ENCODE measurements at regions not wholly inside any gene's neighbourhood (a gene's known extent, or its start where the extent isn't known, plus 50 kb on each side); places are given as distances from the start of the nearest gene placed in this dataset.
"Not testable (repeated sequence)": the region's sequence is repeated elsewhere in the genome, so short reads cannot be mapped to it uniquely, and the experiment has no call there.

DNA sequence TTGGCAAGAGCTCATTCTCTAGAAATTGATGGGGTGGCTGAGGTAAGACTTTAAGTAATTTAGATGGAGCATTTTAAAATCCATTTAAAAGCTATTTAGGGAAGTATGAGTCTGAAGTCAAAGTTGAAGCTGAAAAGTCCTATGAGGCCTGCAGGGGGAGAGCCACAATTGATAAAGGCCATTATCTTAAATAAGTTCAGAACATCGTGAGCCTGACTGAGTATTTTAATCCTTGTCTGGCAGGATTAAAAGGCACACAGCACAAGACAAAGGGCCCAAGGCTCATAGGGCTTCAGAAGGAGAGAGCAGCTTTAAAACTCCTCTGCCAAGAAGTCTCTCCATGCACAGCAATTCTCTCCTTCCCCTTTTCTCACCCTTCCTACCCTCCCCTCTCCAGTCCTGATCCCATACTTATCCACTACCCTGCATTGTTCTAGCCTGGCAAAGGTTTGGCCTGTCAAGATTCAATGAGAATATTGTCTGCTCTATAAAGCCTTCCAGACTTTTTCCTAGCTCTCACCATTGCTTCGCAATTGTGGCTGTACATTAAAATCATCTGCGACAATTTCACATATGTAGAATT is 1312.9 kb downstream of the FAM181B start:
- DNase-seq (ENCODE audit: low spot score) = no peak

DNA sequence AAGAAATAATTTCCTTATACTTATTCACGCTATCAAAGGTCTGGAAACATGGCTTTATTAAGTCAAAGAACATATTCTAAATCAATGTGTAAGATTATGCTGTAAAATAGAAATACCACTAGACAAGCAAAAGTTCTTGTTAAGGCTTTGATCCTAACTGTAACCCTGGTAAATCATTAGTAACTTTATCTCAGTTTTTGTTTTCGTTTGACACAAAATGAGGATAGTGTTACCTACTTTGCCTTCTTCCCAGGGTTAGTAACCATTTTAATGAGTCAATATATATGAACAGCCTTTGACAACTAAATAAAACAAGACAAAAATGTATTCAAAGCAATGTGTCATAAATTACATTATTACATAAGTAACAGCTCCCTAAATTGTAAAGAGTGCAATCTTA is 1336.3 kb downstream of the FAM181B start:
- DNase-seq (ENCODE audit: low spot score) = no peak

DNA sequence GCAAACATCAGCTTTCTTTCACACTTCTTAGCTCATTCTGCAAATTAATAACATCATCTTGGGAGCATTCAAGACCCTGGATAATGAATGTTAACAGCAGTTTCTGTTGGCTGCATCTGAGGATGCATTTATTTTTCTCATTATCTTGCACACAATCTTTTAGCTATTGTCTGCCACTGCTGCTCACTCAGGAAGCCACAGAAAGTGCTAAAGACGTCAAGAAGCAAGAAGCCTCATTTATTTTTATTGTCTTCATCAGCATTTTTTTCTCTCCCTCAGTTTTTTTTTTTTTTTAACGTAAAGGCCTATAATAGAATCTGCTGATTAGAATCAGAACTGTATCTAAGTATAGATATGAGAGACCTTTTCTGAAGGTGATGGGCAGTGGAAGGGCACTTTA is 1339.4 kb downstream of the FAM181B start:
- DNase-seq (ENCODE audit: low spot score) = no peak

DNA sequence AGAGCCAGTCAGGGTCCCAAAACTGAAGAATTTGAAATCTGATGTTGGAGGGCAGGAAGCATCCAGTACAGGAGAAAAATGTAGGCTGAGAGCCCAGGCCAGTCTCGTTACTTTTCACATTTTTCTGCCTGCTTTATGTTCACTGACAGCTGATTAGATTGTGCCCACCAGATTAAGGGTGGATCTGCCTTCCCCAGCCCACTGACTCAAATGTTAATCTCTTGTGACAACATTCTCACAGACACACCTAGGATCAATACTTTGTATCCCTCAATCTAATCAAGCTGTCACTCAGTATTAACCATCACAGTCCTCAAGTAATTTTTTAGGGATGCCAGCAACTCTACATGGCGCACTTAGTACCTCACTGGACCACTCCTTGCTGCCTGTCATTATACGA is 1345.3 kb downstream of the FAM181B start:
- no peak for DNase-seq (ENCODE audit: low spot score)

DNA sequence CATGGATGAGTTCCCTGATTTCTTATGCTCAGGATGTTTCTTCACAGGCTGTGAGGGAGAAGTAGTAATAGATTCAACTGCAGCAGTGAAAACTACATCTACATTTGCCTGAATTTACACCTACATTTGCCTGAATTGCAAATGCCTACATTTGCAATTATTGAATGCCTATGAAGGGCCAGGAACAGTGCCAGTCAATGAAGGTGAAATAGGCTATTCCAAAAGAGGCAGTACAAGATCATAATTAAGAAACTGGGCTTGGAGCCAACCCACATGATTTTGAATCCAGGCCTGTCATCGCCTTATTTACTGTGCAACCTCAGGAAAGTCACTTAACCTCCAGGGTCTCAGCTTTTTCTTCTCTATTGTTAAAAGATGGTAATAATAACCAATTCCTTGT is 1353.3 kb downstream of the FAM181B start:
- no peak for DNase-seq (ENCODE audit: low spot score)

DNA sequence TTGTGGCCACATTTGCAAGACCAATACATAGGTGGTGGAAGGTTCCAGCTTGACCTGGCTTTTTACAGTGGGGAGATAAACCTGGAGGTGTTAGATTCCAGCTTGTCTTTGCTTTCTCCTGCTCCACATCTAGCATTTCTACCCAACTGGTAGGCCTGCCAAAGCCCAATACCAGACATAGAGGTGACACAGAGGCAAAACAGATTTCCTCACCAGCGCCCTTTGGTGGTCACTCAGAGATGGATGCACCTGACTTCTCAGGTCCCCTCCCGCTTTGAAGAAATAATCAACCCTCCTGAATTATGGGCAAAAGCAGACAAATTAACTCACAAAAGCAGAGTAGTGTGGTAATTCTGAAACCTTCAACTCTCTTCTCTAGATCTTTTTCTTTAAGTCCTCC is 1356.2 kb downstream of the FAM181B start:
- no peak for DNase-seq (ENCODE audit: low spot score)

DNA sequence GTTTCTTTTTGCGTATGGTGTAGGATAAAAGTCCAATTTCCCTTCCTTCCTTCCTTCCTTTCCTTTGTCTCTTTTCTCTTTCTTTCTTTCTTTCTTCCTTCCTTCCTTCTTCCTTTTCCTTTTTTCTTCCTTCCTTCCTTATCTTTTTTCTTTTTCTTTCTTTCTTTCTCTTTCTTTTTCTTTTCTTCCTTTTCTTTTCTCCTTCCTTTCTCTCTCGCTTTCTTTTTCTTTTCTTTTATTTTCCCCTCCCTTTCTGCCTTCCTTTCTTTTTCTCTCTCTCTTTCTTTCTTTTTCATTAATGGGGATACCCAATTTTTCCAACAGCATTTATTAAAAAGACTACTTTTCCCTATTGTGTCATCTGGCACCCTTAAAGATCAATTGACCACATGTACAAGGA is 1359.7 kb downstream of the FAM181B start:
- no peak for DNase-seq (ENCODE audit: low spot score)

DNA sequence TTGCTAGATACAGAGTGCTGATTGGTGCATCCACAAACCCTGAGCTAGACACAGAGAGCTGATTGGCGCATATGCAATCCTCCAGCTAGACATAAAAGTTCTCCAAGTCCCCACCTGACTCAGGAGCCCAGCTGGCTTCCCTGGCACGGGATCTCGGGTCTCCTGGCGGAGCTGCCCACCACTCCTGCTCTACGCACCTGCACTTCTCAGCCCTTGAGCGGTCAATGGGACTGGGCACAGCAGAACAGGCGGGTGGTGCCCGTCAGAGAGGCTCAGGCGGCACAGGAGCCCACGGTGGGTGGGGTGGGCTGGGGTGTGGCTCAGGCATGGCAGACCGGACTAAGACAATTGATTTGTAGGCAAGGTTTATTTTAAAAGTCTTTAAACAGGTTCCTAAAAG is 1365.5 kb downstream of the FAM181B start:
- no peak for DNase-seq (ENCODE audit: low spot score)

DNA sequence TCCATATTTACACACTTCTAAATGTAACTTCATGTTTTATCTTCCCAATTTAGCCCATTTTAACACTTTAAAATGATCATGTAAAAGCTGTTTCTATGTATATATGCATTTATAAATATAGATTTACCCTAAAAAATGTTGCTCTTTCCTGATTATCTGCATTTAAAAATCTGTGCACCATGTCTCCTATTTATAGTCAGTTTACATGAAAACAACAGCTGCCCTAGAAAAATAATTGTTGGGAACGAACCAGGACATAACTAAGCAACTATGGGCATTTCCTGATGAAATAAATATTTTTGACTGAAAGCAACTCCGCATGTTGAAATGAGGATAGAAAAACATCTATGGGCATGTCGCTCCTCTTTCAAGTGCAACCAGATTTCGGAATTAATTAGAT is 1368.2 kb downstream of the FAM181B start:
- DNase-seq (ENCODE audit: low spot score) = no peak

DNA sequence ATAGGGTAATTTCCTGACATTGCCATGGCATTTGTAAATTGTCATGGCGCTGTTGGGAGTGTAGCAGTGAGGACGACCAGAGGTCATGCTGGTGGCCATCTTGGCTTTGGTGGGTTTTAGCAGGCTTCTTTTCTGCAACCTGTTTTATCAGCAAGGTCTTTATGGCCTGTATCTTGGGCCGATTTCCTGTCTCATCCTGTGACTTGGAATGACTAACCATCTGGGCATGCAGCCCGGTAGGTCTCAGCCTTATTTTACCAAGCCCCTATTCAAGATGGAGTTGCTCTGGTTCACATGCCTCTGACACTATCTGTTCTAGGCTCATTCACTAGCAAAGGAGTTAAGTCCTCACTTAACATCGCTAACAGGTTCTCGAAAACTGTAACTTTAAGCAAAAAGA is 1374.2 kb downstream of the FAM181B start:
- DNase-seq (ENCODE audit: low spot score) = no peak

DNA sequence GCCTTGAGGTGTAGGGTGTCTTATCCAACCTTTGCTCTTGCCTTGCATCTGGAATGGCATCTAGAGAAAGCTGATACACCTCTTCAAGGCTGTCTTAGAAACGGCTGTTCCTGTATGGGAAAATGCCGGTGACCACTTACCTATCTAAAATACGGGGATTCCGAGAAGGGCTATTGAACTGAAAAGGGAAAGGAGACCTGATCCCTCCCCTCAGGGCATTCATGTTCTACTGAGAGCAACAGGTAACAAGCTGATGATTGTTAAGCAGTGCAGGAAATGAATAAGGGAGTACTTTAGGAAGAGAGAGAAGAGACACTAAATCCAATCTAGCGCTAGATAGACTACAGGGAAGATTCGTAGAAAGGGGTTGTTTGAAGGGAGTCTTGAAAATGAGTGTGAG is 1388.1 kb downstream of the FAM181B start:
- DNase-seq (ENCODE audit: low spot score) = no peak

DNA sequence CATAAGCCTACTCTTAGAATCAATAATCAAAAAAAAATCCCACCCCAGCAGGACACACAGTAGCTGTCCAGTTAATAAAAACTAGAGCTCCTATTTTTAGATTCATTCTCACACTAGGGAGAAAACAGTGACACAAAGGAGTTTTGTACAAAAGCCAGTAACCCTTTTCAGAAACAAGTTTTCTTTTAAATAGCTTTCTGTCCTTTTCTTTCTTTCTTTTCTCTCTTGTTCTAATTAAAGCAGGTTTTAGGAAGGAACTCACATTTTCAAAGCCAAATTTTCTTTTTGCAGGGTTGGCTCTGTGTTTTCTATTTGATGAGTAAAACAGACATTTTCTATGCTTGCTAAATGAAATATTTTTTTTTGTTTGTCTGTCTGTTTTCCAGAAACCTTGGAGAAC is 1390.7 kb downstream of the FAM181B start:
- no peak for DNase-seq (ENCODE audit: low spot score)

DNA sequence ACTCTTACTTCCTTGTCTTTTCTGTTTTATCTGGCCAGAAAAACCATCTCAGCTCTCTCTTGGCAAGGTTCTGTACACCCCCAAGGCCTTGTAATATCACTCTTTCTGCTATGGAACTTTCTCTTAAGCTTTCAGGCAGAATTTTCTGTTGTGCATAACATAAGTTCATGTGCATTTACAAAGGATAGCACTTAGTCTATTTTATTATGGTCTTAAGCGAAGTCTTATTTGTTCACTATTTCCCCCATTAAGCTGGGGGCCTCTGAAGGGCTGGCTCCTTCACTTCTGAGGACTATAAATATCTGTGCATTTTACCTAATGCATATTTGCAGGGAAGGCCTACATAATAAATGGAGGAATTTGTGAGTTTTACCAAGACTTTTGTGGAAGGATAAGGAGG is 1393.4 kb downstream of the FAM181B start:
- DNase-seq (ENCODE audit: low spot score) = no peak

DNA sequence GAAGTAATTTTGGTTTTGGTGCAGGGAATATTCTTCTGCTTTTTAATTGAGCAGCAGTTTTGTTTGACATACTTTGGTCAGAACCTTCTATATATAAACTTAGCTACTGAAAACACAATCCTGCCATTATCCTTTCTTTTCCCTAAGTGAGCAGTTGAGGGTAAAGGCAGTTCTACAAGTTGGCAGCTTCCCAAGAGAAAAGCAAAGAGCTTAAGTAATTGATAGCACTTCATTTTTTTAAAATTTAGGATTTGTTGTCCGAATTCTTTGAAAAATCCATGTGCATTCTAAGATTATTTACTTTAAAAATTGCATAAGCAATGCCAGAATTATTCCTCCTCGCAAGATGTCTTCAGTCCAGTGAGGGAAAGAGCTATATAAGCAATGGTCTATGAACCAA is 1394.1 kb downstream of the FAM181B start:
- no peak for DNase-seq (ENCODE audit: low spot score)

DNA sequence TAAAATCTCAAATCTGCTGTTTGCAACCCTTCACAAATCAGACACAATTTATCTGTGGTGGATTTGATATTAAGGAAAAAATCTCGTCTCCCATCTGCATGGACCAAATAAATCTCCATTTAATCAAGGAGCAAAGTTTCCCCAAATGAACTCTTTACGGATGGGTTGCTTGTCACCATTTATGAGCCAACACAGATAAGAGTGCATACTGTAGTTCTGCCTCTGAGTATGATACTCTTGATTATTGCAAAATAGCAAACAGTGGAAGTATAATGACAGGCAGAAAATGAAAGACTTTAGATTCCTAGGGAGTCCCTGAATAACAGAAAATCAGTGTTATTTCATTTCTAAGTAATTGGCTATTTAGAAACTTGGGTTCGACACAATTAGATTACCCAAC is 1395.9 kb downstream of the FAM181B start:
- no peak for DNase-seq (ENCODE audit: low spot score)

DNA sequence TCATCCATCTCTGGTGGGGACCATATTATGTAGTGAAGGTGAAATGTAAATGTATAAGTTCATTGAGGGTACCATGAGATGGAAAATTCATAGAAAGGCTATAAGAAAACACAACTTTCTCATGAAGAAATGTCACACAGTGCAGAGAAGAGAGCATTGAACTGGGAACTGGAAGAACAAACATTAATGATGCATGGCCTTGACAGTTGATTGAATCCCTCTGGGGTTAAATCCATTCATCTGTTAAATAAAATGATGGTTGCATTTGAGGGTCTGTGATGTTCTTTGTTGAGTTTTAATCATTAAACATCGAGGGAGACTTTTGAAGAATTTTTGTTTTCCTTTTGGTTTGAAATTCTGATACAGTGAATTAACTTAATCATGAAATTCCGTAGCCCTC is 1401.4 kb downstream of the FAM181B start:
- no peak for DNase-seq (ENCODE audit: low spot score)

DNA sequence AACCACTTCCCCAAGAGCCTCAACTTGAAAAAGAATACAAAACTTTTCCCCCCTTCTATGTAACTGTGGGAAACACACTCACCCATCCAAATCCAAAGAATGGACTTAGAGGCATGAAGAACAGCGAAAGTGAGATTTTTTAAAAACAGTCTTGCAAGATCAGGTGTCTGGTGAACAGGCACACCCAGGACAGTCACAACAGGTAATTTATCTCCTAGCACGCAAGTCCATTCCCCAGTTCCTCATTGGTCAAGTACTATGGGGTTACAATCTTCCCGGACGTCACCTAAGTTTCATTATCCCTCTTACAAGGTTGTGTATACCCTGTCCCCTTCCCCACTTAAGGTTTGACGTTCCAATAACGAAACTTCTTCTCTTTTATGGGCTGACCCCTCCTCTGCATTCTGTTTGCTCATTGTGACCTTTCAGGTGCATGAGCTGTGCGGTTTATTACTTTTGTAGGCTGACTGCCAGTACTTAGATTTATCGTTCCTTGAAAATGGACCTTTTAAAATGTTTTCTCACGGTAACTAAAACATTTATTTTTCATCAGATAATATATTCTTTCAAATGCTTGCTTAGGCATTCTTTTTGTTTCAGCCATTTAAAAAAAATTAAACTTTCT is 1401.9 kb downstream of the FAM181B start:
- DNase-seq (ENCODE audit: low spot score) = no peak

DNA sequence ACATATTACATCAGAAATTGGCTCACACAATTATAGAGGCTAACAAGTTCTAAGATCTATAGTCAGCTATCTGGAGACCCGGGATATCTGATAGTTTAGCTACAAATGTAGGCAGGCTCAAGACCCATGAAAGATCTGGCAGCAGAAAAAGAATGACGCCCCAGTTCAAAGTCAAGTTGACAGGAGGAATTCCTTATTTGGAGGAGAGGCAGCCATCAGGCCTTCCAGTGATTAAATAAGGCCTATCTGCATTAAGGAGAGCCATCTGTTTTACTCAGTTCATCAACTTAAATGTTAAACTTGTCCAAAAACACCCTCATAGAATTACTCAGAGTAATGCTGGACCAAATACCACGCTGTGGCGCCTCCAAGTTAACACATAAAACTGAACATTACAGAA is 1402.6 kb downstream of the FAM181B start:
- DNase-seq (ENCODE audit: low spot score) = no peak

DNA sequence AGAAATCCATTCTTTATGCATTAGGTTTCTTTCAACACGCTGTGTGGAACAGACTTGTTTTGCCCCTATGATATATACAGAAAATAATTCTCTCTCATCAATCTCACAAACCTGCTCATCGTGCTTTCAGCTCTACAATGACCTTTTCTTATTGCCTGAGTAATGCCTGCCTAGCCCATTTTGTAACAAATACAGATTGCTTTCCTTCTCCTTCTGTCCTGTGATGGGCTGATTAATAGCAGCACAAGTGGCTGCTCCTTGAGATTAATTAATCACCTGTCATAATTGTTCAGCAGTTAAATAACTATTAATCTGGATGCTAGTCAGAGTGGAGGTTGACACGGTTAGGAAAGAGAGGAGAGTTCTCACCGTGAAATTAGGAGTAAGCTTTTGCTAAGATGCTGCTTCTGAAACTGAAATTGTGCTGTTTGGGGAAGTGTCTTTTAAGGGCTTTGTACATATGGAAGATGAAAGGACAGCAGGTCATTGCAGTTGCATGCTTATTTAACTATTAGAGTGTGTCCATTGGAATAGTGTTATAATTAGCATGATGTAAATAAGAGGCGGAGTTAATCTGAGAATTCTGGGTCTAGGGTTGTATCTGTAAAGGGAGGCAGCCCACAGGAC is 1430.5 kb downstream of the FAM181B start:
- no peak for DNase-seq (ENCODE audit: low spot score)

DNA sequence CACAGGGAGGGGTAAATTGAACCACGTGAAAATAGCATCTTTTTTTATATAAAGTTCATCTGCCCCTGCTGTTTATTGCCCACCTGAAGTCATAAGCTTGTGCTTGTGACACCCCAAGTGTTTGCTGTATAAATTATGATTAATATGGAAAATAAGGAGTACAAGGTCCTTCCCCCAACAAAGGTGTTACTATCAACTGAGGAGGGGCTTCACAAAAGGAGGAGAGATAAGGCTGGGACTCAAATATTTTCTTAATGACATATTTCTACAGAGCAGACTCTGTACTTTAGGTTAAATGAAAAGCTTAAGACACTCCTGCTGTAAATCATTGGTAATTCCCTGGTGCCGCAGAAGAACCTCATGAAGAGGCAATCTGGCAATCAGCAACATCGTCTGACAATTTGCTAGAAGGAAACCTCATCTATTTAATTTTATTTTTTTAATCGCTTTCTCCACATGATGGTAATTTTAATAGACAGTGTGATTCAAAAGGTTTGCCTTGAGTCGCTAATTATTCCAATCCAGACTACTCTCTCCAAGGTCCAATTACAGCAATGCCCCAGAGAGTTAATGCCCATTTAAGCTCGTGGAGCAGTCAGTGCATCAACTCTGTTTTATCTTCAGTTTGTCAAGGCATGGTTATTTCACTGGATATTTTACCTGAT is 1432.4 kb downstream of the FAM181B start:
- DNase-seq (ENCODE audit: low spot score) = no peak

DNA sequence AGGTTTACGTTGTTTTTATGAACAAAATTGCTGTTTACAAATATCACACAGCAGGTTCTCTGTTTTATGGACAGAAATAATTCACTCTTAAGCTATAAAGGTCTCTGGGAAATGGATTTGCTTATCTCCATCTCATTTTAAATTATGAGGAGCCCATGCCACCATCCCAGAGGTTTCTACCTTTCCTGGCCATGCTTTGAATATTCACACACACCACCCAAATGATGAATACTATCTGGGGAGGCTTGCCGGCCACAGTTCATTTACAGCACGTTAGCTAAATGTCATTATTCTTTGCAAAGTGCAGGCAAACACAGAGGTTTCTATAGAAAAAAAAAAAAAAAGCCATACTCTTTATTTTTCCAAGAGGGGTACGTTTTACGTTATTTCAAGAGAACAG is 1446.7 kb downstream of the FAM181B start:
- no peak for DNase-seq (ENCODE audit: low spot score)

DNA sequence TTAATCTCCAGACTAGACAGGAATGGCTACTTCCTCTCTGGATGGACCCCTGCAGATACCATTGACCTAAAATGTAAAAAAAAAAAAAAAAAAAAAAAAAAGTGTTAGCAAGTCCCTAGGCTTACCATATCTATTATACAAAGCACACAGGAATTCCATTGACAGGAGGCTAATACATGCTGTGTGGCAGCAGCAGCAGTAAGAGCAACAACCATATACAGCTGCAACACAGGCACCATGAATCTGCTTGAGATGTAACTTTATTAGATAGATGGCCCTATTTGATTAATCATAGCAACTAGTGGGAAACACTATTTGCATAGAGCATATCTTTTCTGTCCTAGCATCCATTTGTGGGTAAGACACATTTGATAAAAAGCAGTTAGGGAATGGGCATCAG is 1447.1 kb downstream of the FAM181B start:
- DNase-seq (ENCODE audit: low spot score) = no peak

DNA sequence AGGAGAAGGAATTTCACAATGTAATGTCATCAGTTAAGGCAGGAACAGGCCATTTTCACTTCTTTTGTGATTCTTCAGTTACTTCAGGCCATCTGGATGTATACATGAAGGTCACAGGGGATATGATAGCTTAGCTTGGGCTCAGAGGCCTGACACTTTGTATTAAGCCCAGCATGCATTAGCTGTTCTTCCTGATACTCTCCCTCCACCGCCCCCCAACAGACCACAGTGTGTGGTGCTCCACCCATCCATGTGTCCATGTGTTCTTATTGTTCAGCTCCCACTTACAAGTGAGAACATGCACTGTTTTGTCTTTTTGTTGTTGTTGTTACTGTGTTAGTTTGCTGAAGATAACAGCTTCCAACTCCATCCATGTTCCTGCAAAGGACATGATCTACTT is 1453.4 kb downstream of the FAM181B start:
- not testable (repeated sequence) for DNase-seq (ENCODE audit: low spot score)

DNA sequence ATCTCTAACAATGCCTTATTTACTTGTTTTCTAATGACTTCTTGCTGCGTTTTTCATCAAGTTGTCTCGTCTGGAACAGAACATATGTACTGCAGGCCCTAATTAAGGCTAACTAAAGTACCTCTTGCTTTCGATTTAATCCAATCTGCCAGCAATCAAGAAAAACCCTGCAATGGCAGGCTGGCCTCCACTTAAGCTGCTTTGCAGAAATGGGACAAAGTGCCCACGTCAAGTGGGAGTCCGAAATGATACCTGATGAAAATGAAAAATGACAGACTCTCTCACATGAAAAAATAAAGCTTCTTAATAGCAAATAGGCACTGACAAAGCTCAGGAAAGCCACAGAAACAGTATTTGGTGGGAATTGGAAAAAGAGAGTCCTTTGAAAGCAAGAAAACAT is 1454.7 kb downstream of the FAM181B start:
- DNase-seq (ENCODE audit: low spot score) = no peak
